Tibial nerve (tissue), 4 donors: ENCODE measurements at regions not wholly inside any gene's neighbourhood (a gene's known extent, or its start where the extent isn't known, plus 50 kb on each side); places are given as distances from the start of the nearest gene placed in this dataset.
"Not testable (repeated sequence)": the region's sequence is repeated elsewhere in the genome, so short reads cannot be mapped to it uniquely, and the experiment has no call there.

Experiments used
- DNase-seq, 2 donors: peaks; one replicate each; pipeline ENCODE4 v3.0.0-alpha.2; 2019; ENCODE audit warnings: low spot score in 2 of 2
- H3K27ac ChIP-seq, 4 donors: fragments of 200-600 bp; sonication (generic) in 3 of 4; one replicate each; pipeline ENCODE4 v1.5.1; 2017 to 2019; ENCODE audit warnings: mild to moderate bottlenecking in 1 of 4
- H3K27me3 ChIP-seq, 2 donors: fragments of 200-600 bp; sonication (generic) in 1 of 2; one replicate each; pipeline versions ENCODE4 v1.5.1 to v1.6.0; 2017 to 2019
- H3K36me3 ChIP-seq, 3 donors: fragments of 200-600 bp; sonication (generic); one replicate each; pipeline ENCODE4 v1.5.1; 2018 to 2019
- H3K4me1 ChIP-seq, 4 donors: fragments of 200-600 bp; sonication (generic) in 3 of 4; one replicate each; pipeline ENCODE4 v1.5.1; 2017 to 2019
- H3K4me3 ChIP-seq, 4 donors: fragments of 200-600 bp; sonication (generic) in 3 of 4; one replicate each; pipeline ENCODE4 v1.5.1; 2017 to 2019; ENCODE audit warnings: mild to moderate bottlenecking in 1 of 4, moderate library complexity in 1 of 4
- H3K9me3 ChIP-seq, 4 donors: fragments of 200-600 bp; sonication (generic) in 3 of 4; one replicate each; pipeline ENCODE4 v1.5.1; 2017 to 2019
- WGBS, 2 donors: methylation state at CpG; one replicate each; pipeline ENCODE4 v1.1.5; 2018; 5-methylcytosine and 5-hydroxymethylcytosine counted together

DNA sequence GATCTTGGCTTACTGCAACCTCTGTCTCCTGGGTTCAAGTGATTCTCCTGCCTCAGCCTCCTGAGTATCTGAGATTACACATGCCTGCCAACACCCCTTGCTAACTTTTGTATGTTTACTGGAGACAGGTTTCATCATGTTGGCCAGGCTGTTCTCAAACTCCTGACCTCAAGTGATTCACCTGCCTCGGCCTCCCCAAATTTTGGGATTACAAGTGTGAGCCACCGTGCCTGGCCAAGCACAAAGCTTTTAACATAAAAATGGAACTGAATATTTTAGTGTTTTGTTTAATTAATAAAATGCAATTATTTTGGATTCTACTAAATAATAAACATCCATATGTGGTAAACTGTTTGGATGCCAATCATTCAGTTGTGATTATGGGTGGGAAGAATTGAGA lies 255.2 kb downstream of the CWH43 start:
- not testable (repeated sequence) for H3K27me3 ChIP-seq, H3K27ac ChIP-seq, DNase-seq, H3K9me3 ChIP-seq, H3K4me3 ChIP-seq, H3K4me1 ChIP-seq, H3K36me3 ChIP-seq
- 71 to 73% methylated on average over 2 of the region's 2 CpGs for WGBS, 2 donors

GRCh38 chr4:49262786-49263185 lies 276.7 kb downstream of the CWH43 start:
- WGBS, 2 donors: 35 to 37% methylated on average over 2 of the region's 2 CpGs
- not testable (repeated sequence) for H3K9me3 ChIP-seq, H3K4me1 ChIP-seq, DNase-seq, H3K27me3 ChIP-seq, H3K4me3 ChIP-seq, H3K27ac ChIP-seq, H3K36me3 ChIP-seq

- not testable (repeated sequence) for H3K27me3 ChIP-seq, H3K27ac ChIP-seq, DNase-seq, H3K4me1 ChIP-seq, H3K9me3 ChIP-seq, H3K4me3 ChIP-seq, H3K36me3 ChIP-seq
- 52 to 82% methylated on average over 23 to 25 of the region's 28 CpGs for WGBS, 2 donors
Observed at GRCh38 chr4:49270435-49270834, 284.4 kb downstream of the CWH43 start.

- not testable (repeated sequence) for H3K4me1 ChIP-seq, H3K9me3 ChIP-seq, H3K27ac ChIP-seq, H3K36me3 ChIP-seq, H3K4me3 ChIP-seq, DNase-seq, H3K27me3 ChIP-seq
- 67 to 80% methylated on average over 11 to 14 of the region's 21 CpGs for WGBS, 2 donors
Observed at GRCh38 chr4:49270912-49271311, 284.8 kb downstream of the CWH43 start.

DNA sequence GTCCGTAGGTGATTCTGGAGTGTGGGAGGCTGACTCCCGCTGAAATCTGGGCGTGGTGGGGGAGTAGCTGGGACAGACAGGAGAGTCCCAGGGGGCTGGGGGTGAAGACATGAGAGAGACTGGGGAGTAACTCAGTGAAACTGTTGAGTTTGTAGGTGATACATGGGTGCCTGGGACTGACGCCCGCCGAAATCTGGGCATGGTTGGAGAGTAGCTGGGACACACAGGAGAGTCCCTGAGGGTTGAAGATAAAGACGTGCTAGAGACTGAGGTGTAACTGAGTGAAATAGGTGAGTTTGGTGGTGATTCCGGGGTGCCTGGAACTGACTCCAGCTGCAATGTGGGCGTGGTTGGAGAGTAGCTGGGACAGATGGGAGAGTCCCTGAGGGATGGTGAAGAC lies 299.8 kb downstream of the CWH43 start:
- not testable (repeated sequence) for H3K4me3 ChIP-seq, H3K36me3 ChIP-seq, DNase-seq, H3K27me3 ChIP-seq, H3K9me3 ChIP-seq, H3K27ac ChIP-seq, H3K4me1 ChIP-seq
- 79 to 90% methylated on average over 5 to 6 of the region's 9 CpGs for WGBS, 2 donors

GRCh38 chr4:49286926-49287745 lies 301.1 kb downstream of the CWH43 start:
- not testable (repeated sequence) for H3K4me3 ChIP-seq, H3K4me1 ChIP-seq, H3K36me3 ChIP-seq, H3K27me3 ChIP-seq, H3K9me3 ChIP-seq, H3K27ac ChIP-seq
- DNase-seq: peak in 1 of 2 donors; percentile 23
- WGBS, 2 donors: 78 to 82% methylated on average over 15 of the region's 15 CpGs

GRCh38 chr4:49287893-49288292 lies 301.8 kb downstream of the CWH43 start:
- 86 to 87% methylated on average over 16 to 17 of the region's 17 CpGs for WGBS, 2 donors
- H3K4me3 ChIP-seq, H3K36me3 ChIP-seq, H3K4me1 ChIP-seq, H3K27ac ChIP-seq, H3K27me3 ChIP-seq, H3K9me3 ChIP-seq: not testable (repeated sequence)
- DNase-seq: peak in 1 of 2 donors; percentile 30

DNA sequence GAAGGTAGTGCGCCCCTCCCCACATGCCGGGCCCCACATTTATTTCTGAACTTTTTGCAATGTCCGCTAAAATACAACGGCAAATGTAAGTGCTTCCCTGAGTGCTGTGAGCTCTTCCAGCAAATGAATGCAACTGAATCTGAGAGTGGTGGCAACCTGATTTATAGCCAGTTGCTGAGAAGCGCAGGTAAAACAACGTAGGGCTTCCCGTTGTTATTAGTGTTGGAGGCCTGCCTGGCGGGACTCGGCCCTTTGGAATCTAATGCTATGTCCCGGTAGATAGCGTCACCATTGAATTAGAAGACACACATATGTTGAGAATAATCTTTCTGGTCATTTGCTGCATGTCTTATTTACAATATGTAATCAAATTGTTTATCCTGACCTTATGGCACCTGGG lies 302.7 kb downstream of the CWH43 start:
- not testable (repeated sequence) for H3K27ac ChIP-seq, H3K27me3 ChIP-seq, H3K4me3 ChIP-seq, H3K4me1 ChIP-seq, H3K9me3 ChIP-seq, H3K36me3 ChIP-seq
- 85 to 94% methylated on average over 11 of the region's 11 CpGs for WGBS, 2 donors
- peak in 1 of 2 donors; percentile 26 for DNase-seq

DNA sequence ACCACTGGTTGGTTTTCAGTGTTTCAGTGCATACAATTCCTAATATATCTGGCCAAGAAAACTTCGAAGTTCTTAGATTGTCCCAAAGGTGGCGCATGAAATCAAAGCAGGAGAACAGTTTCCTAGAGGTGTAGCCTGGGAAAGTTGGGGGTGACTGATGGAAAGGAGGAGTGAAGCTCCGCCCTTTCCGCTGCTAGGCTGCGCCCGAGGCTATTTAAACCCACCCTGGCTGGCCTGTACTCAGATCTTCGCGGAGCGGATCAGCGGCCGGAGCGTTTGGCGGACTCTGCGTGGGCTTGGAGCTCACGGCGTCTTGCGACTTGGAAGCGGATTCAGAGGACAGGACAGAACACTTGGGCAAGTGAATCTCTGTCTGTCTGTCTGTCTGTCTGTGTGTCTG lies 328.7 kb downstream of the CWH43 start:
- H3K36me3 ChIP-seq, H3K4me1 ChIP-seq, DNase-seq, H3K9me3 ChIP-seq, H3K4me3 ChIP-seq, H3K27me3 ChIP-seq, H3K27ac ChIP-seq: not testable (repeated sequence)
- WGBS, 2 donors: 77 to 85% methylated on average over 17 to 18 of the region's 18 CpGs

DNA sequence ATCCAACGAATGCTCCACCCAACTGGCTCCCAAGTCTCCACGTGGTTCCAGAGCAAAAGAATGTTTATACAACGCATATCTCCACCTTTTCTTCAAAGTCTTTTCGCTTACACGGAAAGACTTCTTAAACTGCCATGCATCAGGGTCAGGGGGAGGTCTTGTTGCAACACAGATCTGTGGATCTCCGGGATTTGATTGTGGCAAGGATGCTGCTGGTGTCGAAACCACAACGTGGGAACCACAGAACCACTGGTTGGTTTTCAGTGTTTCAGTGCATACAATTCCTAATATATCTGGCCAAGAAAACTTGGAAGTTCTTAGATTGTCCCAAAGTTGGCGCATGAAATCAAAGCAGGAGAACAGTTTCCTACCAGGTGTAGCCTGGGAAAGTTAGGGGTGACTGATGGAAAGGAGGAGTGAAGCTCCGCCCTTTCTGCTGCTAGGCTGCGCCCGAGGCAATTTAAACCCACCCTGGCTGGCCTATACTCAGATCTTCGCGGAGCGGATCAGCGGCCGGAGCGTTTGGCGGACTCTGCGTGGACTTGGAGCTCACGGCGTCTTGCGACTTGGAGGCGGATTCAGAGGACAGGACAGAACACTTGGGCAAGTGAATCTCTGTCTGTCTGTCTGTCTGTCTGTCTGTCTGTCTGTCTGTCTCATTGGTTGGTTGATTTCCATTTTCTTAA lies 334.8 kb downstream of the CWH43 start:
- H3K9me3 ChIP-seq, H3K27me3 ChIP-seq, DNase-seq, H3K27ac ChIP-seq, H3K36me3 ChIP-seq, H3K4me1 ChIP-seq, H3K4me3 ChIP-seq: not testable (repeated sequence)
- WGBS, 2 donors: 77 to 79% methylated on average over 20 to 24 of the region's 24 CpGs

DNA sequence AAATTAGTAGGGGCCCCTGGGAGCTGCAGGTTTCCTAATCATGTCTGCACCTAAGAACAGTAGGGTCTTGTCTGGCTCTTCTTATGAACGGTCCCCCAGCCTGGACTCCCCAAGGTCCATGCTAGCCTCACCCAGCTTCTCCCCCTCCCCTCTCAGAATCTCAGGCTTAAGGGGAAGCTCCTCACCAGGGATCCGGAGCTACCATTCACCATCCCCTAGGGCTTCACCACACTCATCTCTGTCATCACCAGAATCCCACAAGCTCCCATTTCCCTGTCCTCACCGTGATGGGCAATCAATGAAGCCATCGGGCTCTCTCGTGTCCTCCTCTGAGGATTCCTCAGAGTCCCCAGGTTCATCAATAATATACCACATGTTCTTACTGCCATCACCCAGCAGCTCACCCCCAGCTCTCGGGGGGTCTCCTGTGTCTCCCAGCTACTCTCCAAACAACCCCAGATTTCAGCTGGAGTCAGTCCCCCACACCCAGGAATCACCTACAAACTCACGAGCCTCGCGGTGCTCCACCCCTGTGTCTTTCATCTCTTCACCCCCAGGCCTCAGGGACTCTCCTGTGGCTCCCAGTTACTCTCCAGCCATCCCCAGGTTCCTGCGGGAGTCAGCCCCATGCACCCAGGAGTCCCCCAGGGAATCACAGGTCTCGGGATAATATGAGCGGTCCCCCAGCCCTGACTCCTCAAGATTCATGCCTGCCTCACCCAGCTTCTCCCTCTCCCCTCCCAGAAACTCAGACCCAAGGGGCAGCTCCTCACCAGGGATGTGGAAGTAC lies 335.6 kb downstream of the CWH43 start:
- not testable (repeated sequence) for H3K4me3 ChIP-seq, H3K27me3 ChIP-seq, H3K27ac ChIP-seq, DNase-seq, H3K36me3 ChIP-seq, H3K4me1 ChIP-seq, H3K9me3 ChIP-seq
- 80 to 84% methylated on average over 12 of the region's 12 CpGs for WGBS, 2 donors

DNA sequence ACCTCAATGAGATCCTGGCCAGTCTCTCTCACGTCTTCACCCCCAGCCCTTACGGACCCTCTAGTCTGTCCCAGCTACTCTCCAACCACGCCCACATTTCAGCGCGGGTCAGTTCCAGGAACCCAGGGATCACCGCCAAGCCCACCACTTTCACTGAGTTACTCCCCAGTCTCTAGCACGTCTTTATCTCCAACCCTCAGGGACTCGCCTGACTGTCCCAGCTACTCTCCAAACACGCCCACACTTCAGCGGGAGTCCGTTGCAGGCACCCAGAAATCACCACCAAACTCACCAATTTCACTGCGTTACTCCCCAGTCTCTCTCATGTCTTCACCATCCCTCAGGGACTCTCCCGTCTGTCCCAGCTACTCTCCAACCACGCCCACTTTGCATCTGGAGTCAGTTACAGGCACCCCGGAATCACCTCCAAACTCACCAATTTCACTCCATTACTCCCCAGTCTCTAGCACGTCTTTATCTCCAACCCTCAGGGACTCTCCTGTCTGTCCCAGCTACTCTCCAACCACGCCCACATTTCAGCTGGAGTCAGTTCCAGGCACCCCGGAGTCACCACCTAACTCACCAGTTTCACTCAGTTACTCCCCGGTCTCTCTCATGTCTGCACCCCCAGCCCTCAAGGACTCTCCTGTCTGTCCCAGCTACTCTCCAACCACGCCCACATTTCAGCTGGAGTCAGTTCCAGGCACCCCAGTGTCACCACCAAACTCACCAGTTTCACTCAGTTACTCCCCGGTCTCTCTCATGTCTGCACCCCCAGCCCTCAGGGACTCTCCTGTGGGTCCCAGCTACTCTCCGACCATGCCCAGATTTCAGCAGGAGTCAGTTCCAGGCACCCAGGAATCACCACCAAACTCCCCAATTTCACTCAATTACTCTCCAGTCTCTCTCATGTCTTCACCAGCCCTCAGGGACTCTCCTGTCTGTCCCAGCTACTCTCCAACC lies 336.8 kb downstream of the CWH43 start:
- H3K4me1 ChIP-seq, H3K4me3 ChIP-seq, H3K9me3 ChIP-seq, DNase-seq, H3K27me3 ChIP-seq, H3K36me3 ChIP-seq, H3K27ac ChIP-seq: not testable (repeated sequence)
- WGBS, 2 donors: 68 to 77% methylated on average over 22 of the region's 22 CpGs

DNA sequence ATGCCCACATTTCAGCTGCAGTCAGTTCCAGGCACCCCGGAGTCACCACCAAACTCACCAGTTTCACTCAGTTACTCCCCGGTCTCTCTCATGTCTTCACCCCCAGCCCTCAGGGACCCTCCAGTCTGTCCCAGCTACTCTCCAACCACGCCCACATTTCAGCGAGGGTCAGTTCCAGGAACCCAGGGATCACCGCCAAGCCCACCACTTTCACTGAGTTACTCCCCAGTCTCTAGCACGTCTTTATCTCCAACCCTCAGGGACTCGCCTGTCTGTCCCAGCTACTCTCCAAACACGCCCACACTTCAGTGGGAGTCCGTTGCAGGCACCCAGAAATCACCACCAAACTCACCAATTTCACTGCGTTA lies 337.5 kb downstream of the CWH43 start:
- not testable (repeated sequence) for H3K9me3 ChIP-seq, H3K27me3 ChIP-seq, H3K36me3 ChIP-seq, DNase-seq, H3K4me1 ChIP-seq, H3K4me3 ChIP-seq, H3K27ac ChIP-seq
- WGBS, 2 donors: 72 to 86% methylated on average over 2 to 7 of the region's 10 CpGs
